HG02763 (cell line): ENCODE measurements at regions not wholly inside any gene's neighbourhood (a gene's known extent, or its start where the extent isn't known, plus 50 kb on each side); places are given as distances from the start of the nearest gene placed in this dataset.
"Not testable (repeated sequence)": the region's sequence is repeated elsewhere in the genome, so short reads cannot be mapped to it uniquely, and the experiment has no call there.

ENCODE experiments used
- ATAC-seq: cut with Tn5 transposase; IDR thresholded peaks from one replicate; pipeline ENCODE4 v1.9.1; 2021; ENCODE audit warnings: mild to moderate bottlenecking, moderate library complexity; ENCODE audit not compliant: unreplicated experiment

GRCh38 chr5:106292654-106293053, 1378.1 kb downstream of the EFNA5 start:
- ATAC-seq, result no peak

- ATAC-seq, result no peak
Measured at GRCh38 chr5:106290841-106291240, 1379.9 kb downstream of the EFNA5 start.

GRCh38 chr5:106288979-106289378, 1381.8 kb downstream of the EFNA5 start:
- ATAC-seq, result no peak

- ATAC-seq, result no peak
Measured at GRCh38 chr5:106277540-106278096, 1393.1 kb downstream of the EFNA5 start.

- no peak for ATAC-seq
Measured at GRCh38 chr5:106269252-106269843, 1401.4 kb downstream of the EFNA5 start.

- no peak for ATAC-seq
Measured at GRCh38 chr5:106267256-106267655, 1403.5 kb downstream of the EFNA5 start.

- ATAC-seq, result no peak
Measured at GRCh38 chr5:106262395-106262794, 1408.3 kb downstream of the EFNA5 start.

- not testable (repeated sequence) for ATAC-seq
Measured at GRCh38 chr5:106259431-106260090, 1411.2 kb downstream of the EFNA5 start.

GRCh38 chr5:106258591-106259125, 1412.1 kb downstream of the EFNA5 start:
- ATAC-seq, result no peak

- ATAC-seq, result no peak
Measured at GRCh38 chr5:106254784-106255183, 1416.0 kb downstream of the EFNA5 start.

- ATAC-seq, result not testable (repeated sequence)
Measured at GRCh38 chr5:106246044-106246745, 1424.5 kb downstream of the EFNA5 start.

- no peak for ATAC-seq
Measured at GRCh38 chr5:106241409-106241808, 1429.3 kb downstream of the EFNA5 start.

GRCh38 chr5:106205916-106206571, 1464.7 kb downstream of the EFNA5 start:
- ATAC-seq, result no peak

- no peak for ATAC-seq
Measured at GRCh38 chr5:106202035-106202434, 1468.7 kb downstream of the EFNA5 start.

- no peak for ATAC-seq
Measured at GRCh38 chr5:106200971-106201370, 1469.8 kb downstream of the EFNA5 start.

GRCh38 chr5:106195679-106196474, 1474.9 kb downstream of the EFNA5 start:
- no peak for ATAC-seq

GRCh38 chr5:106189121-106189809, 1481.5 kb downstream of the EFNA5 start:
- ATAC-seq, result no peak

GRCh38 chr5:106185661-106186081, 1485.1 kb downstream of the EFNA5 start:
- ATAC-seq, result no peak

- ATAC-seq, result no peak
Measured at GRCh38 chr5:106174903-106175302, 1495.8 kb downstream of the EFNA5 start.
